ENCODE measurements at regions not wholly inside any gene's neighbourhood (a gene's known extent, or its start where the extent isn't known, plus 50 kb on each side); places are given as distances from the start of the nearest gene placed in this dataset.

GRCh38 chr5:31079668-31080067 is 113.8 kb upstream of the CDH6 start:
- Histone ChIP-seq H3K27ac (replicated peaks) (no peak overlapping the region), H3K4me1 (peaks cover 8% of the 10 kb centered on the region), H3K27me3 (ENCODE audit: low read depth) (no peaks in the 10 kb centered on the region), H3K9me3 (replicated peaks) (no peaks in the 10 kb centered on the region), H3K4me3 (no peak overlapping the region), H3K36me3 (no peaks in the 10 kb centered on the region)
- DNase-seq, result no peak
- TF ChIP-seq, protein P1, sequence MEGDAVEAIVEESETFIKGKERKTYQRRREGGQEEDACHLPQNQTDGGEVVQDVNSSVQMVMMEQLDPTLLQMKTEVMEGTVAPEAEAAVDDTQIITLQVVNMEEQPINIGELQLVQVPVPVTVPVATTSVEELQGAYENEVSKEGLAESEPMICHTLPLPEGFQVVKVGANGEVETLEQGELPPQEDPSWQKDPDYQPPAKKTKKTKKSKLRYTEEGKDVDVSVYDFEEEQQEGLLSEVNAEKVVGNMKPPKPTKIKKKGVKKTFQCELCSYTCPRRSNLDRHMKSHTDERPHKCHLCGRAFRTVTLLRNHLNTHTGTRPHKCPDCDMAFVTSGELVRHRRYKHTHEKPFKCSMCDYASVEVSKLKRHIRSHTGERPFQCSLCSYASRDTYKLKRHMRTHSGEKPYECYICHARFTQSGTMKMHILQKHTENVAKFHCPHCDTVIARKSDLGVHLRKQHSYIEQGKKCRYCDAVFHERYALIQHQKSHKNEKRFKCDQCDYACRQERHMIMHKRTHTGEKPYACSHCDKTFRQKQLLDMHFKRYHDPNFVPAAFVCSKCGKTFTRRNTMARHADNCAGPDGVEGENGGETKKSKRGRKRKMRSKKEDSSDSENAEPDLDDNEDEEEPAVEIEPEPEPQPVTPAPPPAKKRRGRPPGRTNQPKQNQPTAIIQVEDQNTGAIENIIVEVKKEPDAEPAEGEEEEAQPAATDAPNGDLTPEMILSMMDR (IDR thresholded peaks at IDR 0.05; ENCODE audit: borderline replicate concordance), result no peak
- intact Hi-C loops (cut with micrococcal nuclease), result no loop called here

DNA sequence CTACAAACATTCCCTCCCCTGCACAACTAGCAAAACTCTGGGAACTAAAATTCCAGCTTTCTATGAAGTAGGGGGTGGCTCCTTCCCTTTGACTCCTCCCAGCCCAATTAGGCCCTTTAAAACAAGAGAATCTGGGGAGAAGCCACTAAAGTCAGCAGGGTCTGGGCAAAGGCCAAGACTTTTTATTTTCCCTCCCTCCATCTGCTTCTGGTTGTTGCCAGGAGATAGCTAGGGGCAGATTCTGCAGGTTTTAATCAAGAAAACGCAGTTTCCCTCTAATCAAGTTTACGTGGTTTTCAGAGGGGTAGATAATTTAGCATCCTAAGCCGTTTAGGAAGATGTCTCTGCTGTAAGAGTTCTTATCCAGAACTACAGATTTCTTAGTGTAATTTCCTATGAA is 114.5 kb upstream of the CDH6 start:
- DNase-seq, result no peak
- TF ChIP-seq, protein P1 (IDR thresholded peaks at IDR 0.05; ENCODE audit: borderline replicate concordance), result no peak
- Histone ChIP-seq H3K27ac (replicated peaks) (no peak overlapping the region), H3K9me3 (replicated peaks) (no peaks in the 10 kb centered on the region), H3K36me3 (no peaks in the 10 kb centered on the region), H3K4me3 (no peak overlapping the region), H3K4me1 (peaks cover 8% of the 10 kb centered on the region), H3K27me3 (ENCODE audit: low read depth) (no peaks in the 10 kb centered on the region)
- intact Hi-C loops (cut with micrococcal nuclease), result no loop called here

- peaks cover 8% of the 10 kb centered on the region for H3K4me1 ChIP-seq
- TF ChIP-seq, protein P1 (IDR thresholded peaks at IDR 0.05; ENCODE audit: borderline replicate concordance), result no peak
- no peak for DNase-seq
- H3K9me3 ChIP-seq (replicated peaks), result no peaks in the 10 kb centered on the region
- H3K4me3 ChIP-seq, result no peak overlapping the region
- intact Hi-C loops (cut with micrococcal nuclease), result no loop called here
- no peak overlapping the region for H3K27ac ChIP-seq (replicated peaks)
- no peaks in the 10 kb centered on the region for H3K36me3 ChIP-seq
- H3K27me3 ChIP-seq (ENCODE audit: low read depth), result no peaks in the 10 kb centered on the region
Observed at GRCh38 chr5:31075981-31076380, 117.5 kb upstream of the CDH6 start.

- H3K9me3 ChIP-seq (replicated peaks), result no peaks in the 10 kb centered on the region
- H3K36me3 ChIP-seq, result no peaks in the 10 kb centered on the region
- no peaks in the 10 kb centered on the region for H3K27me3 ChIP-seq (ENCODE audit: low read depth)
- H3K4me3 ChIP-seq, result no peak overlapping the region
- H3K4me1 ChIP-seq, result no peaks in the 10 kb centered on the region
- no peak for DNase-seq
- no peak overlapping the region for H3K27ac ChIP-seq (replicated peaks)
- intact Hi-C loops (cut with micrococcal nuclease), result no loop called here
- TF ChIP-seq, protein P1 (IDR thresholded peaks at IDR 0.05; ENCODE audit: borderline replicate concordance), result no peak
Observed at GRCh38 chr5:31068287-31068686, 125.2 kb upstream of the CDH6 start.

DNA sequence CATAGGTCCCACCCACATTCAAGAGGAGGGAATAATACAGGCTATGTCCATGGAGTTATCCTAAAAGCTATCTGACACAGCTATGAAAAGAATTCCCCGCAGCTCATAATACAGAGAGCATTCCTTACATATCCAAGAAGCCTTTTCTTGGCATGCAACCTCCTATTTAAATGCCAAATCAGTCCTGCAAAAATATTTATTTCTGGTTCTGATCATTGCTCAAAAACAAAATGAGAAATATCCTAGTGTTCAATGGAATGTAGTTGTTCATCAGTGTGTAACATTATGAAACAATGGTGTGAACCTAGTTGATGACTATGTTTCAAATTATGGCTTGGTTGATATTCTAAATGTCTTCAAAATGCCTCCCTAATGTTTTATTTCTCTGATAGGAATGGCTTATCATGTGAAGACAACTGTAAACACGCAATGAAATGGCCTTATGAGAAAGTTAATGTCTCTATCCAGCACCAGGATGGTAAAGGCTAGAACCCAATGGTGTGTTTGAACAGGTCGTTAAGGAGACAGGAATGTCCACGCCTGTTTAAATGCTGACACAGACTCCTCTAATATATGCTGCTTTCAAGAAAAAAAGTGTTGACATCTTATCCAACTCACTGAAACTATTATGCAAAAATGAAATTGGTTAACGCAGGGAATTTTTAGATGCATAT is 126.7 kb upstream of the CDH6 start:
- TF ChIP-seq, protein P1 (IDR thresholded peaks at IDR 0.05; ENCODE audit: borderline replicate concordance), result no peak
- Histone ChIP-seq H3K36me3 (no peaks in the 10 kb centered on the region), H3K9me3 (replicated peaks) (no peaks in the 10 kb centered on the region), H3K27ac (replicated peaks) (no peak overlapping the region), H3K4me1 (no peaks in the 10 kb centered on the region), H3K4me3 (no peak overlapping the region), H3K27me3 (ENCODE audit: low read depth) (no peaks in the 10 kb centered on the region)
- DNase-seq, result no peak
- intact Hi-C loops (cut with micrococcal nuclease), result no loop called here

All from left ventricle myocardium inferior (tissue), 1 donor.